Smooth muscle cell (in vitro differentiated cells): ENCODE measurements at regions not wholly inside any gene's neighbourhood (a gene's known extent, or its start where the extent isn't known, plus 50 kb on each side); places are given as distances from the start of the nearest gene placed in this dataset.

Source experiments
- DNase-seq: peaks from one replicate; lab custom pipeline; 2025; ENCODE audit not compliant: unreplicated experiment; lab: John Stamatoyannopoulos, UW
- H2AFZ ChIP-seq: fragments of 200-600 bp; sonication (generic); 2 replicates; pipeline ENCODE4 v1.6.0; 2016; ENCODE audit warnings: antibody characterized with exemption, low read depth, mild to moderate bottlenecking
- H3F3A ChIP-seq: fragments of 200-600 bp; sonication (generic); 2 replicates; pipeline ENCODE4 v1.6.0; 2017; ENCODE audit warnings: antibody characterized with exemption, low read depth
- H3K27ac ChIP-seq: fragments of 200-600 bp; sonication (generic); 2 replicates; pipeline ENCODE4 v1.5.1; 2016; ENCODE audit warnings: low read depth, mild to moderate bottlenecking
- H3K27me3 ChIP-seq: fragments of 200-600 bp; sonication (generic); 2 replicates; pipeline ENCODE4 v1.6.1; 2016; ENCODE audit warnings: low read depth, mild to moderate bottlenecking
- H3K36me3 ChIP-seq: fragments of 200-600 bp; sonication (generic); 2 replicates; pipeline ENCODE4 v1.5.1; 2016; ENCODE audit warnings: low read depth
- H3K4me1 ChIP-seq: fragments of 200-600 bp; sonication (generic); 2 replicates; pipeline ENCODE4 v1.5.1; 2016; ENCODE audit warnings: low read depth
- H3K4me2 ChIP-seq: fragments of 200-600 bp; sonication (generic); 2 replicates; pipeline ENCODE4 v1.6.0; 2016; ENCODE audit warnings: mild to moderate bottlenecking
- H3K4me3 ChIP-seq: fragments of 200-600 bp; sonication (generic); 2 replicates; pipeline ENCODE4 v1.5.1; 2016; ENCODE audit warnings: mild to moderate bottlenecking
- H3K79me2 ChIP-seq: fragments of 200-600 bp; sonication (generic); 2 replicates; pipeline ENCODE4 v1.6.0; 2016; ENCODE audit warnings: low read depth, mild to moderate bottlenecking
- H3K9ac ChIP-seq: fragments of 200-600 bp; sonication (generic); 2 replicates; pipeline ENCODE4 v1.6.0; 2016; ENCODE audit warnings: low read depth
- H3K9me3 ChIP-seq: fragments of 200-600 bp; sonication (generic); replicated peaks from 2 replicates; pipeline ENCODE4 v1.5.1; 2016; ENCODE audit warnings: low read depth
- H4K20me1 ChIP-seq: fragments of 200-600 bp; sonication (generic); 2 replicates; pipeline ENCODE4 v1.6.0; 2016; ENCODE audit warnings: low read depth
- WGBS: methylation state at CpG from one replicate; pipeline ENCODE4 v1.1.7; 2016; ENCODE audit warnings: low lambda C conversion rate; 5-methylcytosine and 5-hydroxymethylcytosine counted together
- TF ChIP-seq, protein P1 (sequence below): fragments of 200-600 bp; sonication (generic); IDR thresholded peaks from 2 replicates; pipeline ENCODE4 v1.5.1; 2017; ENCODE audit warnings: borderline replicate concordance, mild to moderate bottlenecking, antibody characterized with exemption; ENCODE audit not compliant: insufficient read depth, poor library complexity, severe bottlenecking

DNA sequence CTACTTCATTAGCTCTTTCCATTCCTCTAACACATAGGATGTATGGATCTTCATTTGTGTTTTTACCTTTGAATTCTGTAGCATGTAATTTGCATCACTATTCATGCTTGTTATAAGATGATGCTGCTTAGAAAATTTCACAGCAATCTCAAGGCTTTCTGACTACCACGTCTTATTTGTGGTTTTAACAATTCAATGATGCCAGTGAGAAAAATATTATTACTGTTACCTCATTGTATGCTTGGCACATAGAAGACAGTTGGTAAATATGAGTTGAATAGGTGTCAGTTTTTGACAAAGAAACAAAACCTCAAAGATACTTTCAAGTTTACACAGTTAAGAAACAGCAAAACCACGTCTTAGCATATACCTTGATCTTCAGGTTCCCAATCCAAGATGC lies 428.6 kb downstream of the TFAP2A start:
- no peaks in the 10 kb centered on the region for H3K79me2 ChIP-seq
- no peak overlapping the region for H3K4me2 ChIP-seq
- no peak overlapping the region for H3K27ac ChIP-seq
- no peaks in the 10 kb centered on the region for H3F3A ChIP-seq
- H3K9ac ChIP-seq = no peak overlapping the region
- peaks cover 3% of the 10 kb centered on the region for H3K9me3 ChIP-seq
- no peak for DNase-seq
- no peaks in the 10 kb centered on the region for H3K27me3 ChIP-seq
- H3K36me3 ChIP-seq = no peaks in the 10 kb centered on the region
- TF ChIP-seq, protein P1, sequence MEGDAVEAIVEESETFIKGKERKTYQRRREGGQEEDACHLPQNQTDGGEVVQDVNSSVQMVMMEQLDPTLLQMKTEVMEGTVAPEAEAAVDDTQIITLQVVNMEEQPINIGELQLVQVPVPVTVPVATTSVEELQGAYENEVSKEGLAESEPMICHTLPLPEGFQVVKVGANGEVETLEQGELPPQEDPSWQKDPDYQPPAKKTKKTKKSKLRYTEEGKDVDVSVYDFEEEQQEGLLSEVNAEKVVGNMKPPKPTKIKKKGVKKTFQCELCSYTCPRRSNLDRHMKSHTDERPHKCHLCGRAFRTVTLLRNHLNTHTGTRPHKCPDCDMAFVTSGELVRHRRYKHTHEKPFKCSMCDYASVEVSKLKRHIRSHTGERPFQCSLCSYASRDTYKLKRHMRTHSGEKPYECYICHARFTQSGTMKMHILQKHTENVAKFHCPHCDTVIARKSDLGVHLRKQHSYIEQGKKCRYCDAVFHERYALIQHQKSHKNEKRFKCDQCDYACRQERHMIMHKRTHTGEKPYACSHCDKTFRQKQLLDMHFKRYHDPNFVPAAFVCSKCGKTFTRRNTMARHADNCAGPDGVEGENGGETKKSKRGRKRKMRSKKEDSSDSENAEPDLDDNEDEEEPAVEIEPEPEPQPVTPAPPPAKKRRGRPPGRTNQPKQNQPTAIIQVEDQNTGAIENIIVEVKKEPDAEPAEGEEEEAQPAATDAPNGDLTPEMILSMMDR = no peak
- H4K20me1 ChIP-seq = no peaks in the 10 kb centered on the region
- H3K4me3 ChIP-seq = no peak overlapping the region
- H2AFZ ChIP-seq = no peak overlapping the region
- H3K4me1 ChIP-seq = no peaks in the 10 kb centered on the region
- WGBS = 74% methylated on average over 2 of the region's 2 CpGs

DNA sequence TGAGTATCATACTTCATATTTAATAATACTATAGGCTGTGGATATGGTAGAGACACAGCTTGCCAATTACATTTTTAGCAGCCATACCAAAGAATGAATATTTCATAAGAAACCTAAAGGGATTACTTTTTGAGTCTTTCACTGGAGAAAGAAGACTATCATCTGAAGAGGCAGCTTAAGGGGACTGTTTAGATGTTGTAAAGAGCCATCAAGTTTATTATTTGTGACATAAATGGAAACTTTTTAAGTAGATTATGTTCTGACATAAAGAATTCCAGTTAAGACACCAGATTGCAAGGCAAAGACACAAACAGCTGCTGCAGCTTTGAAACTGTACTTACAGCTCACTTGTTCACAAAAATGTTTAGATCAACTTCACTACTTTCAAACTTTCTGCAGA lies 429.4 kb downstream of the TFAP2A start:
- Histone ChIP-seq H3K9ac (no peak overlapping the region), H3K27me3 (no peaks in the 10 kb centered on the region), H3K4me3 (no peak overlapping the region), H3K79me2 (no peaks in the 10 kb centered on the region), H2AFZ (no peak overlapping the region), H3K9me3 (peaks cover 3% of the 10 kb centered on the region), H3K4me1 (no peaks in the 10 kb centered on the region), H3K36me3 (no peaks in the 10 kb centered on the region), H3F3A (no peaks in the 10 kb centered on the region), H3K4me2 (no peak overlapping the region), H4K20me1 (no peaks in the 10 kb centered on the region), H3K27ac (no peak overlapping the region)
- DNase-seq = no peak
- TF ChIP-seq, protein P1 = no peak

DNA sequence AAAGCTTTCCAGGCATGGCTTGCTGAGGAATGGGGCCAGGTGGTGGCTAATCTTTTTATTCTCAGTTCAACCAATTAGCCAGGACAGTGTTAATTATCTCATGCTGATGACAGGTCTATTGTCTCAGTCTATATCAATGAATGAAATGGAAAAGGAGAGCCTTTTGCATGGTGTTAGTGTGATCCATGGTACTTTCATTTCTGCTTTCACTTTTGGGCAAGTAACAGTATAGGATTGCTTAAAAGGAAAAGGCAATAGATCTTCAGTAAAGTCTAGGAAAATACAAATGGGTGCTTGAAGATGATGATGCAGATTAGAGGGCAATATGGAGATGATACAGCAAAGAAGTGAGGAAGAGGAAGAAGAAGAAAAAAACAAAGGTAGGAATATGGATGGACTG lies 430.3 kb downstream of the TFAP2A start:
- Histone ChIP-seq H2AFZ (no peak overlapping the region), H3K36me3 (no peaks in the 10 kb centered on the region), H3K27me3 (no peaks in the 10 kb centered on the region), H3K9me3 (peaks cover 3% of the 10 kb centered on the region), H3K4me3 (no peak overlapping the region), H3K4me1 (no peaks in the 10 kb centered on the region), H3K27ac (no peak overlapping the region), H3K79me2 (no peaks in the 10 kb centered on the region), H3K9ac (no peak overlapping the region), H3K4me2 (no peak overlapping the region), H4K20me1 (no peaks in the 10 kb centered on the region), H3F3A (no peaks in the 10 kb centered on the region)
- TF ChIP-seq, protein P1 = no peak
- DNase-seq = no peak

DNA sequence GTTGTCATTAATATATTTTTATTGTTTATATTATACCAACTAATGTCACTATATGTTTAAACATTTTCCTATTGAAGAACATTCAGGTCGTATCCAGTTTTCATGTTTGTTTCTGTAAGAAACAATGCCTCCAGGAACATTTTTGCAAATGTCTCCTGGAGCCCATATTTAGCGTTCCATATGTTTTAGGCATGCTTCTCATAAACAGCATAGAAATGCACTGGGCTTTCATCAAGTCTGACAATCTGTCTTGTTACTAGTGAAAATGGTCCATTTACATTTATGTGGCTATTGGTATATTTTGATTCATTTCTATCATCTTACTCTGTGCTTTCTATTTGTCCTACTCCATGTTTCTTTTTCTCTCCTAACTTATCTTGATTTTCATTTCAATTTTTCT lies 431.7 kb downstream of the TFAP2A start:
- DNase-seq = no peak

More for the DNA sequence above, 431.7 kb downstream of the TFAP2A start:
- Histone ChIP-seq H3K27me3 (no peaks in the 10 kb centered on the region), H3K4me1 (no peaks in the 10 kb centered on the region), H3K4me3 (no peak overlapping the region), H3K27ac (no peak overlapping the region), H4K20me1 (no peaks in the 10 kb centered on the region), H3K36me3 (no peaks in the 10 kb centered on the region), H3F3A (no peaks in the 10 kb centered on the region), H3K79me2 (no peaks in the 10 kb centered on the region), H2AFZ (no peak overlapping the region), H3K9ac (no peak overlapping the region), H3K4me2 (no peak overlapping the region), H3K9me3 (peaks cover 3% of the 10 kb centered on the region)
- TF ChIP-seq, protein P1 = no peak
- WGBS = 86% methylated on average over 2 of the region's 2 CpGs
